HG03575 (cell line): ENCODE measurements at regions not wholly inside any gene's neighbourhood (a gene's known extent, or its start where the extent isn't known, plus 50 kb on each side); places are given as distances from the start of the nearest gene placed in this dataset.

Experiments
- ATAC-seq: cut with Tn5 transposase; IDR thresholded peaks from one replicate; pipeline ENCODE4 v1.9.1; 2021; ENCODE audit not compliant: unreplicated experiment, insufficient number of reproducible peaks, low FRiP score; ENCODE audit errors: extremely low read depth

DNA sequence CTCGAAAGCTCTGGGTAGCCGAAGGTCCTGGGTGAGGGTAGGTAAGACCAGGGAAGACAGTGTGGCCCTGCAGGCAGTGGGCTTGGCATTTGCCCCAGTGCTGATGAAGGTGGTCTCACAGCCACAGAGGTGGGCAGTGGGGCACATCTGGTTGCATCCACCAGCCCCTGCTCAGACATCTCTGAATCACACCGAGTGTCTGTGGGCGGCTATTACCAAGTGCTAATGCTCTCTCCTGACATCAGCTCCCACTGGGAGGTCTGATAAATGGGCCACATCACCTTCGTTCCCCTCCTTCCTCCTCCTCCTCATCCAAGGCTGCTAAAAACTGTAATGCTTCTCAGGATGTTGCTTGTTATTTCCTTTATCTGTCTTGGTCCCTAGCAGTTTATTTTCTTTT lies 330.9 kb upstream of the COBL start:
- ATAC-seq: no peak

DNA sequence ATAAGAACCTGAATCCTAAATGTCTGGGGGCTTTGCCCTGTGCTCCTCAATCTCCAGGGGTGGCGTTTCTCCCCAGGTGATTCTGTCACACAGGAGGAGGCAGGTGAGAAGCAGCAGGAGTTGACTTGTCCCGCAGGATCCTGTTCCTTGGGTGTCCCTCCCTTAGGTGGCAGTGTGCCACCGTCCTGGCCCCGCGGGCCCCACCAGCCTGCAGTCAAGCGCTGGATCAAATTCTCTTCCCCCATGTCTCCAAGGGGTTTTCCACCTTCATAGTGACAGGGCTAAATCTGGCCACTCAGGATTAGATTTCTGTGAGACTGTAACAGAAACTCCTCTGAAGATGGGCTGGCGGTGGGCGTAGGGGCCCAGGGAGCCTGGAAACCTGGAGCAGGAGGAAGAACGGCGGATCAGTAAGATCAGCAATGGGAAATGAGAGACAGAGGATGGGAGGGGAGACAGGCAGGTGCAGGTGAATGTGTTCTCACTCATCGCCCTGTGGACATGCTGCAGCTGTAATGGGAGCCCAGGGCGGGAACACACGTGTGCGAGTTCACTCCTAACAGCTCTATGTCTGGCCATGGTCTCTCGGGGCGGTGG lies 329.2 kb upstream of the COBL start:
- no peak for ATAC-seq

DNA sequence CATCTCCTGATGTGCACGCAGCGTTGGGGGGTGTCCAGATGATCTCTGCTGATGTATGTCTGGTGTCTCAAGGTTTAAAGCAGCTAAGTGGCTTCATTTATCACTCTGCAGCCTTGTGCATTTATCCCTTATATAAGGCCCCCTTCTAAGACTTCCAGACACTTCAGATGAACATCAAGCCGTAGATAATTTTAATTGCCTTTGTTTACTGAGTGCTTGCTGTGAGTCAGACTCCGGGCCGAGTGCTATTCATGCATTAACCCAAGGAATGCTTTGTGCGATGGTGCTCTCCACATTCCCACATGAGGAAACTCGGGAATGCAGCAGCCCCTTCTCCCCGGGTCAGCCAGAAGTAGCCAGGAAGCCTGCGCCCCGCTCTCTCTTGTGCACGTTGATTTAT lies 328.6 kb upstream of the COBL start:
- no peak for ATAC-seq

DNA sequence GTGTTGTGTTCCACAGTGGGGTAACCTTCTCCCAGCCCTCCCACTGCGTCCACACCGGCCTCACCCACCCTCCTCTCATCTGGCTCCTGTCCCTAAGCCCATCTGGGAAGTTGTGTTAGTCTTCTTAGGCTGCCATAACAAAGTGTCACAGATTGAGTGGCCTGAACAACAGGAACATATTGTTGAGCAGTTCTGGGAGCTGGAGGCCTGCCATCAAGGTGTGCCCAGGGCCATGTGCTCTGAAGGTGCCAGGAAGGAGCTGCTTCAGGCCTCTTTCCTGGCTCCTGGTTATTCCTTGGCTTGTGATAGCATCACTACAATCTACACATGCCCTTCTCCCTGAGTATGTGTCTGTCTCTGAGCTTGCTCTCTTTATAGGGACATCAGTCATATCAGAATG lies 327.6 kb upstream of the COBL start:
- no peak for ATAC-seq

GRCh38 chr7:51640841-51641240 lies 324.2 kb upstream of the COBL start:
- ATAC-seq: no peak

GRCh38 chr7:51639661-51640334 lies 323.2 kb upstream of the COBL start:
- ATAC-seq: no peak

GRCh38 chr7:51636503-51636902 lies 319.9 kb upstream of the COBL start:
- no peak for ATAC-seq

GRCh38 chr7:51635775-51636174 lies 319.2 kb upstream of the COBL start:
- no peak for ATAC-seq

GRCh38 chr7:51634538-51634937 lies 317.9 kb upstream of the COBL start:
- no peak for ATAC-seq

GRCh38 chr7:51634025-51634424 lies 317.4 kb upstream of the COBL start:
- no peak for ATAC-seq

- ATAC-seq: no peak
Observed at GRCh38 chr7:51633596-51633995, 317.0 kb upstream of the COBL start.

- ATAC-seq: no peak
Observed at GRCh38 chr7:51633006-51633405, 316.4 kb upstream of the COBL start.

DNA sequence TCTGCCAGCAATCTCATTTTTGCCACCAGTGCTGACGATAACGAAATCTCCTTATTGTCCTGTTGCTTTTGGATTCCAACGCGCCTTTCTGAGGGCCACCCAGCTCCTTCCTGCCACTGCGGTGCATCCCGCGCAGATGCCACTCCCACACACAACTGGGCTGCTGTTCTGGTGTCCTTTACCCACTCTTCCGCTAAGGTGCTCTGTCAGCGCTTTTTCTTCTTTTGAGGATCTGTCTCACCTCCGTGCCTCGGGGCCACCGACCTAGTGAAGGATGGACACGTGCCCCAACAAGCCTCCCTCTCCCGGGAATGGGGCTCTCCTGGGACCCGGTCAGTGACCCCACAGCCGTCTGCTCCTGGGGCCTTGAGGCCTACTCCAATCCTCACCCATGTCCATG lies 314.3 kb upstream of the COBL start:
- no peak for ATAC-seq

DNA sequence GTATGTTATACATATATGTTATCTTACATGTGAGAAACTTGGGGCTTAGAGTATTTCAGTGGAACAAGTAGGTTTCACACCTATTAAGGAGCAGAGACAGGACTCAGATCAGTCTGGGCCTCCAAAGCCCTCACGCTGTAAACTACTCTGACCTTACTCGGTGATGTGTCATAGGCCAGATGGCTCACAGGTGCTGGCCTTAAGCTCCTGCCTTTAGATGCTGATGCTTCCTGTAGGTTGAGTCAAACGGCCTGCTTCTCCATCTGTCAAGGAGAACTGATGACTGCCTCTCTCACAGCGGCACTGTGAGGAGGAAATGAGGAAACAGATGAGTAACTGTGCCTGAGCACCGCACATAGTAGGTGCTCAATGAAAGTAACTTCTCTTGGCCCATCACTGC lies 312.6 kb upstream of the COBL start:
- ATAC-seq: no peak

DNA sequence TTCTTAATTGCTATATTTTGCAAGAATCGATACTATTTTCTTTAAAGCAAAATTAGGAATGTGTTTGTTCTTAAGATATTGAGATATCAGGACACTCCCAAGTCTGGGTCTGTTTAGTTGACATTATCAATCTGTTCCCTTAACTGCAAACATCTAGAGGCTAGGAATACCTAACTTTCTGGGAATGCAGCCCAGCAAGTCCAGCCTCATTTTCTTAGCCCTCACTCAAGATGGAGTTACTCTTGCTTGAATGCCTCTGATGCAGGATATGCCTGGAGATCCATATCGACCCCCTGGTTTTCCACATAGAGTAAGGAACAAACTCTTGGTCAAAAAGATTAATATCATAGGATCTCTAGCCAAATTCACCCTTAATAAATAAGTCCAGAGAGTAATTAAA lies 305.3 kb upstream of the COBL start:
- no peak for ATAC-seq

- ATAC-seq: no peak
Observed at GRCh38 chr7:51620706-51621105, 304.1 kb upstream of the COBL start.

GRCh38 chr7:51619880-51620279 lies 303.3 kb upstream of the COBL start:
- no peak for ATAC-seq

DNA sequence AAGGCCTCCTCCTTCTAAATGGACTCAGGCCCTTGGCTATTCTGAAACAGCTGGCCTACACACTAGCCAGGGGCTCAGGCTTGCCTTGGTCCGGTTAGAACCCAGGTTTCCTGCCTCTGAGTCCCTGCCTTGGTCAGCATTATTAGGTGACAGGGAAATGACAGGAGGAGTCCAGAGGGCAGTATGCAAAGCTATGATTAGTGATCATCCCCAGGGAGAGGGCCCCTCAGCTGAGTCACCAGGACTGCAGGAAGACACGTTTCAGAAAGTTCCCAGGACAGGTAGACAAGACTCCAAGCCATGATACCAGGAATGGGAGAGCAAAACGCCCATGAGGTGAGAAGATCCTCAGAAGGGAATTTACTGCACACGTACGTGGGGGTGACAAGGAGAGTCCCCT lies 301.1 kb upstream of the COBL start:
- ATAC-seq: no peak

- no peak for ATAC-seq
Observed at GRCh38 chr7:51613911-51614357, 297.3 kb upstream of the COBL start.

- no peak for ATAC-seq
Observed at GRCh38 chr7:51611937-51612336, 295.3 kb upstream of the COBL start.

- ATAC-seq: no peak
Observed at GRCh38 chr7:51607447-51607846, 290.8 kb upstream of the COBL start.
